ENCODE measurements at regions not wholly inside any gene's neighbourhood (a gene's known extent, or its start where the extent isn't known, plus 50 kb on each side); places are given as distances from the start of the nearest gene placed in this dataset.
"Not testable (repeated sequence)": the region's sequence is repeated elsewhere in the genome, so short reads cannot be mapped to it uniquely, and the experiment has no call there.

GRCh38 chr7:70890147-70890969 lies 241.6 kb upstream of the GALNT17 start:
- TF ChIP-seq CTCF (IDR thresholded peaks at IDR 0.05; ENCODE audit: low read depth, low read length): no peak
- CTCF ChIA-PET: no interaction called here
- Histone ChIP-seq H3K27ac (ENCODE audit: low read depth, low read length) (no peak overlapping the region), H3K4me3 (ENCODE audit: low read depth, low read length) (no peak overlapping the region), H3K9me3 (ENCODE audit: control insufficient read depth, insufficient read depth, low read length) (peaks cover 31% of the 10 kb centered on the region), H3K27me3 (ENCODE audit: control insufficient read depth, insufficient read depth, low read length) (no peaks in the 10 kb centered on the region)
- DNase-seq (ENCODE audit: low read depth, low spot score): no peak
- POLR2A ChIA-PET: no interaction called here

- H3K4me3 ChIP-seq (ENCODE audit: low read depth, low read length): no peak overlapping the region
- no peak overlapping the region for H3K27ac ChIP-seq (ENCODE audit: low read depth, low read length)
- peaks cover 32% of the 10 kb centered on the region for H3K9me3 ChIP-seq (ENCODE audit: control insufficient read depth, insufficient read depth, low read length)
- DNase-seq (ENCODE audit: low read depth, low spot score): no peak
- H3K27me3 ChIP-seq (ENCODE audit: control insufficient read depth, insufficient read depth, low read length): no peaks in the 10 kb centered on the region
- CTCF ChIA-PET: no interaction called here
- TF ChIP-seq CTCF (IDR thresholded peaks at IDR 0.05; ENCODE audit: low read depth, low read length): no peak
- POLR2A ChIA-PET: no interaction called here
Observed at GRCh38 chr7:70893422-70893821, 238.5 kb upstream of the GALNT17 start.

GRCh38 chr7:70893971-70894715 lies 237.8 kb upstream of the GALNT17 start:
- ChIA-PET POLR2A (no interaction called here), CTCF (no interaction called here)
- H3K27me3 ChIP-seq (ENCODE audit: control insufficient read depth, insufficient read depth, low read length): no peaks in the 10 kb centered on the region

GRCh38 chr7:70894799-70895198 lies 237.1 kb upstream of the GALNT17 start:
- ChIA-PET CTCF (no interaction called here), POLR2A (no interaction called here)
- no peak for DNase-seq (ENCODE audit: low read depth, low spot score)
- H3K27ac ChIP-seq (ENCODE audit: low read depth, low read length): no peak overlapping the region
- TF ChIP-seq CTCF (IDR thresholded peaks at IDR 0.05; ENCODE audit: low read depth, low read length): no peak
- no peak overlapping the region for H3K4me3 ChIP-seq (ENCODE audit: low read depth, low read length)
- peaks cover 30% of the 10 kb centered on the region for H3K9me3 ChIP-seq (ENCODE audit: control insufficient read depth, insufficient read depth, low read length)
- H3K27me3 ChIP-seq (ENCODE audit: control insufficient read depth, insufficient read depth, low read length): no peaks in the 10 kb centered on the region

More at GRCh38 chr7:70893971-70894715, 237.8 kb upstream of the GALNT17 start:
- no peak for TF ChIP-seq CTCF (IDR thresholded peaks at IDR 0.05; ENCODE audit: low read depth, low read length)
- DNase-seq (ENCODE audit: low read depth, low spot score): no peak
- no peak overlapping the region for H3K27ac ChIP-seq (ENCODE audit: low read depth, low read length)
- H3K4me3 ChIP-seq (ENCODE audit: low read depth, low read length): no peak overlapping the region
- peaks cover 30% of the 10 kb centered on the region for H3K9me3 ChIP-seq (ENCODE audit: control insufficient read depth, insufficient read depth, low read length)

- DNase-seq (ENCODE audit: low read depth, low spot score); CTCF ChIA-PET; POLR2A ChIA-PET; H3K27ac ChIP-seq (ENCODE audit: low read depth, low read length); H3K27me3 ChIP-seq (ENCODE audit: control insufficient read depth, insufficient read depth, low read length); H3K4me3 ChIP-seq (ENCODE audit: low read depth, low read length): not testable (repeated sequence)
- H3K9me3 ChIP-seq (ENCODE audit: control insufficient read depth, insufficient read depth, low read length): peaks cover 26% of the 10 kb centered on the region
Observed at GRCh38 chr7:70895337-70896200, 236.4 kb upstream of the GALNT17 start.
